ENCODE measurements at regions not wholly inside any gene's neighbourhood (a gene's known extent, or its start where the extent isn't known, plus 50 kb on each side); places are given as distances from the start of the nearest gene placed in this dataset.
A peak's percentile ranks its signal among the peaks of the same experiment; 100 is the strongest.

GRCh38 chr2:150402953-150403352 is 84.5 kb downstream of the RND3 start:
- Histone ChIP-seq H3K79me2 (ENCODE audit: control insufficient read depth, insufficient read depth, low read length, poor library complexity) (no peaks in the 10 kb centered on the region), H3K27me3 (ENCODE audit: insufficient read depth, low read length) (no peaks in the 10 kb centered on the region), H4K12ac (ENCODE audit: low read depth, low read length) (no peak overlapping the region), H3K4ac (ENCODE audit: low read depth, low read length) (no peak overlapping the region), H3K79me1 (ENCODE audit: low read length) (no peaks in the 10 kb centered on the region), H3K14ac (ENCODE audit: low read length) (no peak overlapping the region), H4K91ac (ENCODE audit: low read depth, low read length) (no peak overlapping the region), H3K36me3 (ENCODE audit: control insufficient read depth in 1 of 2, insufficient read depth in 2 of 2, low read length in 2 of 2) (no peaks in the 10 kb centered on the region), H3K4me3 (ENCODE audit: low read depth, low read length) (no peak overlapping the region), H4K8ac (ENCODE audit: low read depth, low read length) (no peak overlapping the region), H3K18ac (ENCODE audit: low read length) (no peak overlapping the region), H3K4me1 (ENCODE audit: control insufficient read depth in 1 of 2, insufficient read depth in 2 of 2, low read length in 2 of 2) (no peaks in the 10 kb centered on the region), H2BK120ac (ENCODE audit: insufficient read depth, low read length, poor library complexity) (no peak overlapping the region), H3K4me2 (ENCODE audit: low read length) (no peak overlapping the region), H2BK12ac (ENCODE audit: low read length) (no peak overlapping the region), H3K9me3 (ENCODE audit: insufficient read depth, low read depth, low read length) (no peaks in the 10 kb centered on the region), H2AK5ac (ENCODE audit: low read length) (no peak overlapping the region), H2AFZ (ENCODE audit: insufficient read depth, low read length, poor library complexity) (no peak overlapping the region), H3K27ac (ENCODE audit: low read depth, low read length) (no peak overlapping the region), H3K9ac (ENCODE audit: low read length) (no peak overlapping the region), H3K23ac (ENCODE audit: low read length) (no peak overlapping the region), H2BK5ac (ENCODE audit: low read depth, low read length, poor library complexity) (no peak overlapping the region)
- no CpG with 5 or more reads among the region's 3 CpGs for WGBS (ENCODE audit: extremely low coverage, insufficient coverage, insufficient read length)
- DNase-seq = no peak

GRCh38 chr2:150400849-150401248 is 86.6 kb downstream of the RND3 start:
- H4K8ac ChIP-seq (ENCODE audit: low read depth, low read length) = no peak overlapping the region
- H3K4me2 ChIP-seq (ENCODE audit: low read length) = no peak overlapping the region
- no peaks in the 10 kb centered on the region for H3K9me3 ChIP-seq (ENCODE audit: insufficient read depth, low read depth, low read length)
- H3K18ac ChIP-seq (ENCODE audit: low read length) = no peak overlapping the region
- no peak overlapping the region for H3K14ac ChIP-seq (ENCODE audit: low read length)
- H2AK5ac ChIP-seq (ENCODE audit: low read length) = no peak overlapping the region
- no peaks in the 10 kb centered on the region for H3K27me3 ChIP-seq (ENCODE audit: insufficient read depth, low read length)
- no peak overlapping the region for H3K4ac ChIP-seq (ENCODE audit: low read depth, low read length)
- H3K36me3 ChIP-seq (ENCODE audit: control insufficient read depth in 1 of 2, insufficient read depth in 2 of 2, low read length in 2 of 2) = no peaks in the 10 kb centered on the region
- no peak overlapping the region for H3K4me3 ChIP-seq (ENCODE audit: low read depth, low read length)
- no peak overlapping the region for H3K23ac ChIP-seq (ENCODE audit: low read length)
- no peak overlapping the region for H4K91ac ChIP-seq (ENCODE audit: low read depth, low read length)
- H4K12ac ChIP-seq (ENCODE audit: low read depth, low read length) = no peak overlapping the region
- no peak overlapping the region for H3K27ac ChIP-seq (ENCODE audit: low read depth, low read length)
- no peak overlapping the region for H3K9ac ChIP-seq (ENCODE audit: low read length)
- WGBS (ENCODE audit: extremely low coverage, insufficient coverage, insufficient read length) = no CpG with 5 or more reads among the region's 2 CpGs
- H2BK12ac ChIP-seq (ENCODE audit: low read length) = no peak overlapping the region
- H3K4me1 ChIP-seq (ENCODE audit: control insufficient read depth in 1 of 2, insufficient read depth in 2 of 2, low read length in 2 of 2) = no peaks in the 10 kb centered on the region
- DNase-seq = no peak
- no peak overlapping the region for H2AFZ ChIP-seq (ENCODE audit: insufficient read depth, low read length, poor library complexity)
- no peaks in the 10 kb centered on the region for H3K79me2 ChIP-seq (ENCODE audit: control insufficient read depth, insufficient read depth, low read length, poor library complexity)
- no peak overlapping the region for H2BK120ac ChIP-seq (ENCODE audit: insufficient read depth, low read length, poor library complexity)
- no peaks in the 10 kb centered on the region for H3K79me1 ChIP-seq (ENCODE audit: low read length)
- no peak overlapping the region for H2BK5ac ChIP-seq (ENCODE audit: low read depth, low read length, poor library complexity)

- no peak for DNase-seq
- no peak overlapping the region for H4K12ac ChIP-seq (ENCODE audit: low read depth, low read length)
- H3K18ac ChIP-seq (ENCODE audit: low read length) = no peak overlapping the region
- no peaks in the 10 kb centered on the region for H3K36me3 ChIP-seq (ENCODE audit: control insufficient read depth in 1 of 2, insufficient read depth in 2 of 2, low read length in 2 of 2)
- WGBS (ENCODE audit: extremely low coverage, insufficient coverage, insufficient read length) = no CpG with 5 or more reads among the region's 4 CpGs
- no peak overlapping the region for H2BK12ac ChIP-seq (ENCODE audit: low read length)
- peaks cover 9 to 12% of the 10 kb centered on the region in 2 experiments for H3K4me1 ChIP-seq (ENCODE audit: control insufficient read depth in 1 of 2, insufficient read depth in 2 of 2, low read length in 2 of 2)
- no peak overlapping the region for H4K8ac ChIP-seq (ENCODE audit: low read depth, low read length)
- H3K23ac ChIP-seq (ENCODE audit: low read length) = no peak overlapping the region
- no peak overlapping the region for H3K4ac ChIP-seq (ENCODE audit: low read depth, low read length)
- no peak overlapping the region for H3K14ac ChIP-seq (ENCODE audit: low read length)
- H3K9me3 ChIP-seq (ENCODE audit: insufficient read depth, low read depth, low read length) = no peaks in the 10 kb centered on the region
- H3K9ac ChIP-seq (ENCODE audit: low read length) = no peak overlapping the region
- H3K79me2 ChIP-seq (ENCODE audit: control insufficient read depth, insufficient read depth, low read length, poor library complexity) = no peaks in the 10 kb centered on the region
- no peak overlapping the region for H2AFZ ChIP-seq (ENCODE audit: insufficient read depth, low read length, poor library complexity)
- H3K27ac ChIP-seq (ENCODE audit: low read depth, low read length) = peak overlapping the region; percentile 17
- no peak overlapping the region for H2BK120ac ChIP-seq (ENCODE audit: insufficient read depth, low read length, poor library complexity)
- peaks cover 2% of the 10 kb centered on the region for H3K79me1 ChIP-seq (ENCODE audit: low read length)
- H3K27me3 ChIP-seq (ENCODE audit: insufficient read depth, low read length) = no peaks in the 10 kb centered on the region
- no peak overlapping the region for H2BK5ac ChIP-seq (ENCODE audit: low read depth, low read length, poor library complexity)
- H4K91ac ChIP-seq (ENCODE audit: low read depth, low read length) = no peak overlapping the region
- no peak overlapping the region for H2AK5ac ChIP-seq (ENCODE audit: low read length)
- no peak overlapping the region for H3K4me2 ChIP-seq (ENCODE audit: low read length)
- H3K4me3 ChIP-seq (ENCODE audit: low read depth, low read length) = no peak overlapping the region
These were observed 94.9 kb downstream of the RND3 start for GRCh38 chr2:150392614-150393013.

GRCh38 chr2:150391779-150392178 is 95.7 kb downstream of the RND3 start:
- Histone ChIP-seq H3K79me1 (ENCODE audit: low read length) (peaks cover 2% of the 10 kb centered on the region), H3K9me3 (ENCODE audit: insufficient read depth, low read depth, low read length) (no peaks in the 10 kb centered on the region), H2AK5ac (ENCODE audit: low read length) (no peak overlapping the region)

More at GRCh38 chr2:150391779-150392178, 95.7 kb downstream of the RND3 start:
- Histone ChIP-seq H2BK12ac (ENCODE audit: low read length) (no peak overlapping the region), H3K9ac (ENCODE audit: low read length) (no peak overlapping the region), H4K91ac (ENCODE audit: low read depth, low read length) (no peak overlapping the region), H3K36me3 (ENCODE audit: control insufficient read depth in 1 of 2, insufficient read depth in 2 of 2, low read length in 2 of 2) (no peaks in the 10 kb centered on the region), H2AFZ (ENCODE audit: insufficient read depth, low read length, poor library complexity) (no peak overlapping the region), H3K4me3 (ENCODE audit: low read depth, low read length) (no peak overlapping the region), H2BK120ac (ENCODE audit: insufficient read depth, low read length, poor library complexity) (no peak overlapping the region), H3K18ac (ENCODE audit: low read length) (no peak overlapping the region), H3K4ac (ENCODE audit: low read depth, low read length) (no peak overlapping the region), H3K4me1 (ENCODE audit: control insufficient read depth in 1 of 2, insufficient read depth in 2 of 2, low read length in 2 of 2) (peaks cover 10 to 12% of the 10 kb centered on the region in 2 experiments), H4K8ac (ENCODE audit: low read depth, low read length) (no peak overlapping the region), H4K12ac (ENCODE audit: low read depth, low read length) (no peak overlapping the region), H3K79me2 (ENCODE audit: control insufficient read depth, insufficient read depth, low read length, poor library complexity) (no peaks in the 10 kb centered on the region), H3K27me3 (ENCODE audit: insufficient read depth, low read length) (no peaks in the 10 kb centered on the region), H3K4me2 (ENCODE audit: low read length) (no peak overlapping the region), H3K23ac (ENCODE audit: low read length) (no peak overlapping the region), H2BK5ac (ENCODE audit: low read depth, low read length, poor library complexity) (no peak overlapping the region), H3K27ac (ENCODE audit: low read depth, low read length) (no peak overlapping the region), H3K14ac (ENCODE audit: low read length) (no peak overlapping the region)
- no peak for DNase-seq
